WTC11 (cell line): ENCODE measurements at regions not wholly inside any gene's neighbourhood (a gene's known extent, or its start where the extent isn't known, plus 50 kb on each side); places are given as distances from the start of the nearest gene placed in this dataset.

Source experiments
- ATAC-seq: fragments of 200-7000 bp; cut with Tn5 transposase; 2 replicates; pipeline ENCODE4 v1.10.0; 2021; ENCODE audit warnings: mild to moderate bottlenecking, moderate library complexity
- CTCF ChIA-PET: fragments of 300-600 bp; sonication (Branson Sonifier 250); formaldehyde crosslinking; loops from one replicate; lab custom pipeline; 2021; ENCODE audit warnings: antibody characterized with exemption; lab: Charles Lee
- POLR2A ChIA-PET: fragments of 350-600 bp; sonication (Branson Sonifier 250); formaldehyde crosslinking; loops from one replicate; lab custom pipeline; 2021; ENCODE audit warnings: antibody characterized with exemption; lab: Charles Lee
- DNase-seq: peaks from one replicate; pipeline ENCODE4 v3.0.0; 2021; ENCODE audit warnings: low spot score
- H3K27ac Mint-ChIP-seq: 2 replicates; pipeline ENCODE4 v1.8.0; 2021; ENCODE audit warnings: mixed read lengths
- H3K27me3 Mint-ChIP-seq: 2 replicates; pipeline ENCODE4 v1.8.0; 2021; ENCODE audit warnings: low read depth, mild to moderate bottlenecking, moderate library complexity, mixed read lengths
- H3K36me3 Mint-ChIP-seq: 2 replicates; pipeline ENCODE4 v1.8.0; 2021; ENCODE audit warnings: mixed read lengths
- H3K4me1 Mint-ChIP-seq: 2 replicates; pipeline ENCODE4 v1.8.0; 2022; ENCODE audit warnings: mixed read lengths
- H3K4me3 Mint-ChIP-seq: 2 replicates; pipeline ENCODE4 v1.8.0; 2021; ENCODE audit warnings: mild to moderate bottlenecking, moderate library complexity, mixed read lengths
- H3K9me3 Mint-ChIP-seq: 2 replicates; pipeline ENCODE4 v1.8.0; 2021; ENCODE audit warnings: mixed read lengths
- ATF2 ChIP-seq: sonication (generic); formaldehyde crosslinking; IDR thresholded peaks from 2 replicates; pipeline ENCODE4 v1.8.1; 2022; ENCODE audit warnings: low read depth, missing genetic modification reagents, borderline replicate concordance
- CBFB ChIP-seq: sonication (generic); formaldehyde crosslinking; IDR thresholded peaks from 2 replicates; pipeline ENCODE4 v1.8.1; 2022; ENCODE audit warnings: mild to moderate bottlenecking, low read depth, missing genetic modification reagents
- CDX4 ChIP-seq: fragments of 250-450 bp; sonication (Bioruptor Pico); IDR thresholded peaks from 2 replicates; pipeline ENCODE4 v1.9.0; 2021; ENCODE audit warnings: moderate library complexity, mild to moderate bottlenecking, inconsistent platforms, borderline replicate concordance
- CTCF ChIP-seq: fragments of 200-600 bp; IDR thresholded peaks from 2 replicates; pipeline ENCODE4 v1.8.0; 2022; ENCODE audit warnings: antibody characterized with exemption
- E2F5 ChIP-seq: sonication (generic); formaldehyde crosslinking; IDR thresholded peaks from 2 replicates; pipeline ENCODE4 v1.8.1; 2022; ENCODE audit warnings: mild to moderate bottlenecking, moderate library complexity, missing genetic modification reagents
- EMX1 ChIP-seq: fragments of 250-450 bp; sonication (Bioruptor Pico); IDR thresholded peaks from 2 replicates; pipeline ENCODE4 v1.8.0; 2021; ENCODE audit warnings: mild to moderate bottlenecking
- GABPB1 ChIP-seq: sonication (generic); formaldehyde crosslinking; IDR thresholded peaks from 2 replicates; pipeline ENCODE4 v1.8.1; 2023; ENCODE audit warnings: mild to moderate bottlenecking, missing genetic modification reagents
- MLX ChIP-seq: sonication (generic); formaldehyde crosslinking; IDR thresholded peaks from 2 replicates; pipeline ENCODE4 v1.8.1; 2023; ENCODE audit warnings: mild to moderate bottlenecking, missing genetic modification reagents, moderate library complexity
- MYBL2 ChIP-seq: sonication (generic); formaldehyde crosslinking; IDR thresholded peaks from 2 replicates; pipeline ENCODE4 v1.8.1; 2023; ENCODE audit warnings: mild to moderate bottlenecking, moderate library complexity, missing genetic modification reagents
- NFATC4 ChIP-seq: fragments of 250-450 bp; sonication (Bioruptor Pico); IDR thresholded peaks from 2 replicates; pipeline ENCODE4 v1.9.0; 2021; ENCODE audit warnings: mild to moderate bottlenecking
- PREB ChIP-seq: sonication (generic); formaldehyde crosslinking; IDR thresholded peaks from 2 replicates; pipeline ENCODE4 v1.8.1; 2022; ENCODE audit warnings: mild to moderate bottlenecking, missing genetic modification reagents, moderate library complexity, borderline replicate concordance
- RORB ChIP-seq: fragments of 250-450 bp; sonication (Bioruptor Pico); IDR thresholded peaks from 2 replicates; pipeline ENCODE4 v1.9.0; 2021; ENCODE audit warnings: mild to moderate bottlenecking
- STAT6 ChIP-seq: sonication (generic); formaldehyde crosslinking; conservative IDR thresholded peaks from 2 replicates; pipeline ENCODE4 v1.8.1; 2023; ENCODE audit warnings: mild to moderate bottlenecking, low read depth, missing genetic modification reagents, moderate library complexity
- TCF7 ChIP-seq: sonication (generic); formaldehyde crosslinking; IDR thresholded peaks from 2 replicates; pipeline ENCODE4 v1.8.0; 2022; ENCODE audit warnings: mild to moderate bottlenecking, low read depth, missing genetic modification reagents, moderate library complexity
- ZNF416 ChIP-seq: fragments of 250-450 bp; sonication (Bioruptor Pico); IDR thresholded peaks from 2 replicates; pipeline ENCODE4 v1.9.0; 2021; ENCODE audit warnings: mild to moderate bottlenecking, inconsistent platforms
- ZNF532 ChIP-seq: fragments of 250-450 bp; sonication (Bioruptor Pico); IDR thresholded peaks from 2 replicates; pipeline ENCODE4 v1.9.0; 2021; ENCODE audit warnings: mild to moderate bottlenecking, borderline replicate concordance

- peak; percentile 80 for ATAC-seq
- 0 out of 2 replicates have a peak, but pooled peaks cover 6% of the 10 kb centered on the region for H3K9me3 Mint-ChIP-seq
- peaks cover 10% of the 10 kb centered on the region for H3K4me1 Mint-ChIP-seq
- POLR2A ChIA-PET: interaction anchor here (0.5 kb wide), 1 partner anchor 26 kb away, joined by 3 read pairs; no protein-coding TSS in a partner anchor
- TF ChIP-seq ATF2 (no peak), CDX4 (CRISPR knock-in tag) (no peak), MLX (CRISPR knock-in tag) (no peak), E2F5 (CRISPR knock-in tag) (no peak), PREB (CRISPR knock-in tag) (no peak), NFATC4 (no peak), RORB (no peak), CTCF (no peak), EMX1 (CRISPR knock-in tag) (no peak), MYBL2 (CRISPR knock-in tag) (no peak), ZNF416 (CRISPR knock-in tag) (no peak), CBFB (no peak), STAT6 (CRISPR knock-in tag) (no peak), GABPB1 (CRISPR knock-in tag) (no peak), ZNF532 (no peak), TCF7 (CRISPR knock-in tag) (no peak)
- H3K4me3 Mint-ChIP-seq: no peak overlapping the region
- no peak for DNase-seq
- H3K36me3 Mint-ChIP-seq: no peaks in the 10 kb centered on the region
- no peaks in the 10 kb centered on the region for H3K27me3 Mint-ChIP-seq
- CTCF ChIA-PET: no interaction called here
- H3K27ac Mint-ChIP-seq: no peak overlapping the region
Measured at GRCh38 chr2:196534495-196534894, 105.0 kb upstream of the CCDC150 start.
